NT2/D1 (cell line): ENCODE measurements at regions not wholly inside any gene's neighbourhood (a gene's known extent, or its start where the extent isn't known, plus 50 kb on each side); places are given as distances from the start of the nearest gene placed in this dataset.

ENCODE experiments used
- SUZ12 ChIP-seq: IDR thresholded peaks from 2 replicates; pipeline ENCODE4 v1.6.1; 2011; ENCODE audit not compliant: insufficient read length, insufficient read depth; ENCODE audit errors: extremely low read depth
- ZNF274 ChIP-seq: IDR thresholded peaks from 2 replicates; pipeline ENCODE4 v1.6.1; 2011; ENCODE audit warnings: mild to moderate bottlenecking, low read depth, low read length

DNA sequence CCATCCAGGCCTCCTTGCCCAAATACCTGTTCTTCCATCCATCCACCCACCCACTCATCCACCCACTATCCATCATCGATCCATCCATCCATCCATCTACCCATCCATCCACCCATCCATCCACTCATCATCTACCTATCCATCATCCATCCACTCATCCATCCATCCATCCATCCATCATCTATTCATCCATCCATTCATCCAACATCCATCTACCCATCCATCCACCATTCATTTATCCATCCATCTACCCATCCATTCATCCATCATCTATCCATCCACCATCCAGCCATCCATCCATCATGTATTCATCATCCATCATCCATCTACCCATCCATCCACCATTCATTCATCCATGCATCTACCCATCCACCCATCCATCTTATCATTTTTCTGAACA, 413.2 kb downstream of the CTTN start:
- TF ChIP-seq ZNF274: no peak
- TF ChIP-seq SUZ12: no peak
